ENCODE measurements at regions not wholly inside any gene's neighbourhood (a gene's known extent, or its start where the extent isn't known, plus 50 kb on each side); places are given as distances from the start of the nearest gene placed in this dataset.

DNA sequence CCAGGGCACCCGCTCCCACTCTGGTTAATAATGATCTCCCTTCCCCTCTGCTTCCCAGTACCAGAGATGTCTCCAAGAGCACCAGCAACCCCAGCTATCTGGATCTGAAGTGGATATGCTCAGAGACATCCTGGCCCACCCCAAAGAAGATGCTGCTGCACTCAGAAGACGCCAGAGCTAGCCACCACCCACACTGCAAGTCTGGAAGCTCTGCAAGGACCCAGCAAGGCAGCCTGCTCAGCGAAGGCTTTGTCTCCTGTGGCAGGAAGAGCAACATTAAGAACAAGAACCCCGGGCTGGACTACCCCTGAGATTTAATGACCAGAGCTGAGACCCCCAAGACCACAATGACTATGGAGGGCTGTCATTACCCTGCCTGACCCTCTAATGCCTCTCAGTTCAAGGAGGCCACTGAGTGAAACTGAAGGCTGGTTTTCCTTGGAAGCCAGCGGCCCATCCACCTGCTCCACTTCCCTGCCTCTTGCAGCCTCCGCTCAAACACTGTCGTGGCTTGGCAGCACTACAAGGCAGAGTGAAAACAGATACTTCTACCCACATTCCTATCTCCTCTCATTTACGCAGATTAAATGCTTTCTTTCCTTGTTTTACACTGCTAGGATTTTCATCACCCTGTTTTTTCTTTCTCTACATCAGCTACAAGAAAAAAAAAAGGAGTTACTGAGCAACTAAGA, 202.2 kb downstream of the SNX10 start:
- Histone ChIP-seq H2BK15ac (ENCODE audit: low read length) (no peak overlapping the region), H3K27ac (ENCODE audit: low read depth, low read length) (no peak overlapping the region), H4K91ac (replicated peaks; ENCODE audit: insufficient read length, low read length) (no peak overlapping the region), H3K9ac (replicated peaks in 1 of 4; ENCODE audit: extremely low read depth in 1 of 4, low read depth in 3 of 4, low read length in 3 of 4) (no peak overlapping the region), H3K79me1 (ENCODE audit: low read depth, low read length) (no peaks in the 10 kb centered on the region), H3K36me3 (ENCODE audit: control insufficient read depth in 2 of 4, insufficient read depth in 4 of 4, low read length in 3 of 4) (no peaks in the 10 kb centered on the region), H2AFZ (ENCODE audit: low read length) (no peak overlapping the region), H2BK12ac (ENCODE audit: low read depth, low read length) (no peak overlapping the region), H3K23me2 (ENCODE audit: low read depth, low read length) (no peaks in the 10 kb centered on the region; the same call in 1 of the 2 replicates), H4K20me1 (replicated peaks in 1 of 2; ENCODE audit: control insufficient read depth in 1 of 2, insufficient read depth in 2 of 2, low read length in 2 of 2) (no peaks in the 10 kb centered on the region), H3K18ac (ENCODE audit: extremely low read depth, low read length) (no peak overlapping the region), H2BK20ac (ENCODE audit: low read length) (no peak overlapping the region), H2BK5ac (ENCODE audit: low read depth, low read length) (no peak overlapping the region), H4K5ac (ENCODE audit: insufficient read length, low read depth, low read length) (no peak overlapping the region), H3K4ac (replicated peaks; ENCODE audit: insufficient read length, low read depth, low read length) (no peak overlapping the region), H3K23ac (ENCODE audit: insufficient read length) (no peak overlapping the region), H3K9me3 (ENCODE audit: insufficient read depth in 2 of 2, low read depth in 1 of 2, low read length in 1 of 2) (no peaks in the 10 kb centered on the region), H2AK5ac (ENCODE audit: low read depth, low read length) (no peak overlapping the region), H4K8ac (ENCODE audit: extremely low read depth, insufficient read depth, low read length) (no peak overlapping the region), H3K14ac (ENCODE audit: insufficient read length) (no peak overlapping the region), H3K79me2 (ENCODE audit: control insufficient read depth in 1 of 2, insufficient read depth in 2 of 2, low read length in 2 of 2) (no peaks in the 10 kb centered on the region), H3K27me3 (replicated peaks in 1 of 4; ENCODE audit: control insufficient read depth in 3 of 4, extremely low read depth in 1 of 4, insufficient read depth in 3 of 4, low read length in 3 of 4) (no peaks in the 10 kb centered on the region), H3K4me2 (ENCODE audit: insufficient read depth in 1 of 2, low read depth in 2 of 2, low read length in 2 of 2) (no peak overlapping the region), H3K4me1 (replicated peaks in 1 of 4; ENCODE audit: control insufficient read depth in 3 of 4, insufficient read depth in 4 of 4, low read length in 3 of 4) (peaks cover 0 to 5% (median 4%) of the 10 kb centered on the region in 4 experiments; a peak in 4 of 7 replicates), H3K56ac (replicated peaks; ENCODE audit: insufficient read length, low read depth, low read length) (no peak overlapping the region), H3K4me3 (ENCODE audit: extremely low read depth in 1 of 4, insufficient read depth in 2 of 4, low read depth in 3 of 4, low read length in 4 of 4) (no peak overlapping the region), H2BK120ac (replicated peaks; ENCODE audit: low read depth, low read length) (no peak overlapping the region)
- TF ChIP-seq USF2 (IDR thresholded peaks at IDR 0.05; ENCODE audit: low read length), result no peak
- no peak for TF ChIP-seq POLR2AphosphoS5 (IDR thresholded peaks at IDR 0.05; ENCODE audit: low read depth, low read length)
- no peak for TF ChIP-seq BACH1 (IDR thresholded peaks at IDR 0.05; ENCODE audit: low read length)
- TF ChIP-seq TEAD4 (IDR thresholded peaks at IDR 0.05; ENCODE audit: low read depth, low read length), result no peak
- TF ChIP-seq POLR2A (IDR thresholded peaks at IDR 0.05; ENCODE audit: control extremely low read depth in 1 of 2, low read depth in 2 of 2, low read length in 2 of 2), result no peak
- TF ChIP-seq EGR1 (IDR thresholded peaks at IDR 0.05; ENCODE audit: borderline replicate concordance, low read depth, low read length), result no peak
- no peak for TF ChIP-seq CBX5 (IDR thresholded peaks at IDR 0.05; ENCODE audit: low read depth, low read length)
- TF ChIP-seq FOSL1 (IDR thresholded peaks at IDR 0.05; ENCODE audit: insufficient read depth, low read depth, low read length), result no peak
- no peak for FAIRE-seq
- ChIA-PET CTCF (ENCODE audit: partially characterized antibody) (interaction anchor here (0.8 to 2.4 kb wide), 7 partner anchors 8 to 172 kb away, joined by 3 to 8 read pairs (median 4); no protein-coding TSS in a partner anchor), POLR2A (ENCODE audit: partially characterized antibody) (no interaction called here)
- 94% methylated on average over 8 of the region's 8 CpGs; no CpG with 5 or more reads in 1 of the 2 experiments for WGBS, 2 experiments (ENCODE audit: extremely low coverage in 1 of 2, insufficient coverage in 1 of 2, insufficient read length in 1 of 2, insufficient replicate concordance in 2 of 2, low coverage in 1 of 2, low lambda C conversion rate in 2 of 2, missing lambda C conversion rate in 1 of 2)
- DNase-seq (ENCODE audit: low read depth in 1 of 2, low spot score in 2 of 2), result no peak
